Trophoblast cell (in vitro differentiated cells and primary cell): ENCODE measurements at regions not wholly inside any gene's neighbourhood (a gene's known extent, or its start where the extent isn't known, plus 50 kb on each side); places are given as distances from the start of the nearest gene placed in this dataset.

Experiments
- DNase-seq, 2 donors: peaks; one replicate each; pipeline ENCODE4 v3.0.0-alpha.2; 2016
- H2AFZ ChIP-seq: 2 replicates; pipeline ENCODE4 v1.6.1; 2013; ENCODE audit warnings: low read length, moderate library complexity, mild to moderate bottlenecking; ENCODE audit not compliant: insufficient read depth, poor library complexity
- H2AK5ac ChIP-seq: 2 replicates; pipeline ENCODE4 v1.6.1; 2013; ENCODE audit warnings: mild to moderate bottlenecking, low read length
- H2BK120ac ChIP-seq: 2 replicates; pipeline ENCODE4 v1.6.1; 2013; ENCODE audit warnings: low read length, mild to moderate bottlenecking, moderate library complexity; ENCODE audit not compliant: insufficient read depth, poor library complexity
- H2BK12ac ChIP-seq: 2 replicates; pipeline ENCODE4 v1.6.1; 2013; ENCODE audit warnings: mild to moderate bottlenecking, low read length, moderate library complexity
- H2BK5ac ChIP-seq: 2 replicates; pipeline ENCODE4 v1.6.1; 2013; ENCODE audit warnings: low read length, low read depth, moderate library complexity, mild to moderate bottlenecking; ENCODE audit not compliant: poor library complexity
- H3K14ac ChIP-seq: 2 replicates; pipeline ENCODE4 v1.6.1; 2013; ENCODE audit warnings: mild to moderate bottlenecking, low read length
- H3K18ac ChIP-seq: 2 replicates; pipeline ENCODE4 v1.6.1; 2013; ENCODE audit warnings: mild to moderate bottlenecking, low read length
- H3K23ac ChIP-seq: 2 replicates; pipeline ENCODE4 v1.6.1; 2013; ENCODE audit warnings: low read length
- H3K27ac ChIP-seq: 2 replicates; pipeline ENCODE4 v1.5.1; 2013; ENCODE audit warnings: low read depth, mild to moderate bottlenecking, inconsistent platforms, low read length, moderate library complexity
- H3K27me3 ChIP-seq: 2 replicates; pipeline ENCODE4 v1.6.1; 2013; ENCODE audit warnings: inconsistent platforms, mild to moderate bottlenecking, low read length, moderate library complexity; ENCODE audit not compliant: insufficient read depth
- H3K36me3 ChIP-seq, 2 experiments: 1 replicate in 1 of 2; 2 replicates in 1 of 2; pipeline ENCODE4 v1.6.1; 2013; ENCODE audit warnings: low read length in 2 of 2, mild to moderate bottlenecking in 2 of 2, moderate library complexity in 1 of 2; ENCODE audit not compliant: insufficient read depth in 2 of 2, control insufficient read depth in 1 of 2
- H3K4ac ChIP-seq: 2 replicates; pipeline ENCODE4 v1.6.1; 2013; ENCODE audit warnings: low read depth, mild to moderate bottlenecking, low read length, moderate library complexity
- H3K4me1 ChIP-seq, 2 experiments: 1 replicate in 1 of 2; 2 replicates in 1 of 2; pipeline ENCODE4 v1.6.1; 2013; ENCODE audit warnings: low read length in 2 of 2, mild to moderate bottlenecking in 2 of 2, moderate library complexity in 1 of 2; ENCODE audit not compliant: insufficient read depth in 2 of 2, control insufficient read depth in 1 of 2
- H3K4me2 ChIP-seq: 2 replicates; pipeline ENCODE4 v1.6.1; 2013; ENCODE audit warnings: inconsistent platforms, mild to moderate bottlenecking, low read length, moderate library complexity
- H3K4me3 ChIP-seq: 2 replicates; pipeline ENCODE4 v1.5.1; 2013; ENCODE audit warnings: mild to moderate bottlenecking, low read depth, low read length, inconsistent platforms
- H3K79me1 ChIP-seq: one replicate; pipeline ENCODE4 v1.6.1; 2013; ENCODE audit warnings: low read length
- H3K79me2 ChIP-seq: 2 replicates; pipeline ENCODE4 v1.6.1; 2013; ENCODE audit warnings: low read length, mild to moderate bottlenecking; ENCODE audit not compliant: control insufficient read depth, insufficient read depth, poor library complexity
- H3K9ac ChIP-seq: 2 replicates; pipeline ENCODE4 v1.6.1; 2013; ENCODE audit warnings: mild to moderate bottlenecking, low read length
- H3K9me3 ChIP-seq: 2 replicates; pipeline ENCODE4 v1.6.1; 2013; ENCODE audit warnings: low read depth, mild to moderate bottlenecking, control low read depth, inconsistent platforms, low read length; ENCODE audit not compliant: insufficient read depth
- H4K12ac ChIP-seq: 2 replicates; pipeline ENCODE4 v1.6.1; 2013; ENCODE audit warnings: low read depth, mild to moderate bottlenecking, low read length, moderate library complexity
- H4K8ac ChIP-seq: 2 replicates; pipeline ENCODE4 v1.6.1; 2013; ENCODE audit warnings: low read depth, mild to moderate bottlenecking, low read length, moderate library complexity
- H4K91ac ChIP-seq: one replicate; pipeline ENCODE4 v1.6.1; 2013; ENCODE audit warnings: low read depth, mild to moderate bottlenecking, low read length, moderate library complexity
- WGBS: extraction: QIAGEN DNeasy Blood & Tissue Kit; methylation state at CpG from one replicate; pipeline ENCODE4 v1.1.7; 2013; ENCODE audit warnings: missing lambda C conversion rate; ENCODE audit not compliant: insufficient read length, insufficient coverage; ENCODE audit errors: extremely low coverage; 5-methylcytosine and 5-hydroxymethylcytosine counted together

DNA sequence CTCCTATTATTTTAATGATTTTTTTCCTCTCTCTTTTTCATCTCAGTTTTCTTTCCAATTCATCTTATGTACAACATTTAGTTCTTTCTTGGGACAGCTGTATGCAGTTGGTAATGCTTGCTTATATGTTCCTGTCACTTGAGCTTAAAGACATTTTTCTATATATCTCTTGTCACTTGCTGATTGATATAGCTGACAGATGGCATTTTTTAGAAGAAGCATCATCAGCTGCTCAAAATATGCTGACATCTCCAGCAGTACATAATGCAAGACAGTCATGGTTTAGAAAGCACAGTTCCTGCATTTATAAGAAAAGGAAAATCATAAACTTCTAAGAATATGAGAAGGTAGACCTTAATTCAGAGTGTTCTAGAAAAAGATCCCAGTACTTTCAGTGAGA is 56.5 kb downstream of the DCAF8L1 start:
- no peak overlapping the region for H3K23ac ChIP-seq
- H3K18ac ChIP-seq = no peak overlapping the region
- no peak overlapping the region for H3K4me3 ChIP-seq
- H4K12ac ChIP-seq = no peak overlapping the region
- H3K4ac ChIP-seq = no peak overlapping the region
- no peaks in the 10 kb centered on the region for H3K36me3 ChIP-seq
- H3K4me2 ChIP-seq = no peak overlapping the region
- no peaks in the 10 kb centered on the region for H3K79me1 ChIP-seq
- H2AK5ac ChIP-seq = no peak overlapping the region
- no peak overlapping the region for H2BK120ac ChIP-seq
- no peak overlapping the region for H2BK12ac ChIP-seq
- no peaks in the 10 kb centered on the region for H3K27me3 ChIP-seq
- H4K8ac ChIP-seq = no peak overlapping the region
- no peak overlapping the region for H3K27ac ChIP-seq
- H3K14ac ChIP-seq = no peak overlapping the region
- H2BK5ac ChIP-seq = no peak overlapping the region
- no peaks in the 10 kb centered on the region for H3K4me1 ChIP-seq
- H4K91ac ChIP-seq = no peak overlapping the region
- DNase-seq = no peak
- H2AFZ ChIP-seq = no peak overlapping the region
- no peaks in the 10 kb centered on the region for H3K79me2 ChIP-seq
- H3K9me3 ChIP-seq = no peaks in the 10 kb centered on the region
- H3K9ac ChIP-seq = no peak overlapping the region

DNA sequence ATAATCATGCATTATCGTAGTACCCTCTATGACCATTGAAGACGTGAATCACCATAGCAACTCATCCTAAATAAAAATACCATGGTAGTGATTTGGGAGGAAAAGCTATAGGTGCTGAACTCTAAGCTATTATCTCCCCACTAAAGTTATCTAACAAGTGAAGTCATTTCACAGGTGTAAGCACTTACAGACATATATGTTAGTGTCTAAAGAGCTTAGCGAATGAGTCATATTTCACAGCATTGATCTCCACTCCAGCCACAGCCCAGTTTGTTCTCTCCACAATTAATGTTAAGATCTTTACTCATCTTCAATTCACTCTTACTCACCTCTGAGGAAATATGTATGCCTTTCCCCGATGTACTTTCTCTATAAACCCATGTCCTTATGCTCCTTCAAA is 57.0 kb downstream of the DCAF8L1 start:
- Histone ChIP-seq H2BK120ac (no peak overlapping the region), H2AFZ (no peak overlapping the region)

DNA sequence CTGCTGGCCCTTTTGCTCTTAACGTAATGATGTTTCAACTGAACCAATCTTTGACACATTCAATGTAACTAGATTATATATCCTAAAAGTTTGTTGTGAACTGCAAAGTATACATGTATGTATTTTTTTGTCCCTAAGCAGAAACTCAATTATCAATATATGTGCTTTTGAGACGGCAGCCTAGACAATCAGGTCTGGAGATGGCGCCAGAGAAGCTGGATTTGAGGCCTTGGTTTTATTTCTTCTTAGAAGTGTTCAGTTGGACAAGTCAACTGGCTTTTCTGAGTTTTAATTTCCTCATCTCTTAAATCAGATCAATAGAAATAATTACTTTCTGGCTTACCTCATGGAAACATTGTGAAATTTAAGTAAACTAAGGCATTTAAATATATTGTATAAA is 62.5 kb downstream of the DCAF8L1 start:
- Histone ChIP-seq H3K9me3 (no peaks in the 10 kb centered on the region), H3K79me1 (no peaks in the 10 kb centered on the region), H2AK5ac (no peak overlapping the region), H2AFZ (no peak overlapping the region), H2BK120ac (no peak overlapping the region), H3K4me2 (no peak overlapping the region), H3K4me3 (no peak overlapping the region), H3K4ac (no peak overlapping the region), H3K27ac (no peak overlapping the region), H4K8ac (no peak overlapping the region), H3K23ac (no peak overlapping the region), H4K91ac (no peak overlapping the region), H3K14ac (no peak overlapping the region), H4K12ac (no peak overlapping the region), H3K36me3 (no peaks in the 10 kb centered on the region), H3K9ac (no peak overlapping the region), H3K27me3 (no peaks in the 10 kb centered on the region), H2BK12ac (no peak overlapping the region), H3K4me1 (no peaks in the 10 kb centered on the region), H2BK5ac (no peak overlapping the region), H3K18ac (no peak overlapping the region), H3K79me2 (no peaks in the 10 kb centered on the region)
- no CpG with 5 or more reads among the region's 3 CpGs for WGBS
- DNase-seq = no peak

More for the DNA sequence above, 57.0 kb downstream of the DCAF8L1 start:
- H4K8ac ChIP-seq = no peak overlapping the region
- no peak overlapping the region for H3K9ac ChIP-seq
- no peak overlapping the region for H3K23ac ChIP-seq
- H3K4me2 ChIP-seq = no peak overlapping the region
- H3K4ac ChIP-seq = no peak overlapping the region
- no peak for DNase-seq
- H3K4me1 ChIP-seq = no peaks in the 10 kb centered on the region
- H3K36me3 ChIP-seq = no peaks in the 10 kb centered on the region
- H3K27ac ChIP-seq = no peak overlapping the region
- no peak overlapping the region for H3K18ac ChIP-seq
- no peak overlapping the region for H3K14ac ChIP-seq
- no CpG with 5 or more reads among the region's 4 CpGs for WGBS
- H3K27me3 ChIP-seq = no peaks in the 10 kb centered on the region
- H3K79me1 ChIP-seq = no peaks in the 10 kb centered on the region
- H4K91ac ChIP-seq = no peak overlapping the region
- no peak overlapping the region for H2AK5ac ChIP-seq
- no peak overlapping the region for H3K4me3 ChIP-seq
- H3K9me3 ChIP-seq = no peaks in the 10 kb centered on the region
- H3K79me2 ChIP-seq = no peaks in the 10 kb centered on the region
- no peak overlapping the region for H4K12ac ChIP-seq
- no peak overlapping the region for H2BK5ac ChIP-seq
- no peak overlapping the region for H2BK12ac ChIP-seq

DNA sequence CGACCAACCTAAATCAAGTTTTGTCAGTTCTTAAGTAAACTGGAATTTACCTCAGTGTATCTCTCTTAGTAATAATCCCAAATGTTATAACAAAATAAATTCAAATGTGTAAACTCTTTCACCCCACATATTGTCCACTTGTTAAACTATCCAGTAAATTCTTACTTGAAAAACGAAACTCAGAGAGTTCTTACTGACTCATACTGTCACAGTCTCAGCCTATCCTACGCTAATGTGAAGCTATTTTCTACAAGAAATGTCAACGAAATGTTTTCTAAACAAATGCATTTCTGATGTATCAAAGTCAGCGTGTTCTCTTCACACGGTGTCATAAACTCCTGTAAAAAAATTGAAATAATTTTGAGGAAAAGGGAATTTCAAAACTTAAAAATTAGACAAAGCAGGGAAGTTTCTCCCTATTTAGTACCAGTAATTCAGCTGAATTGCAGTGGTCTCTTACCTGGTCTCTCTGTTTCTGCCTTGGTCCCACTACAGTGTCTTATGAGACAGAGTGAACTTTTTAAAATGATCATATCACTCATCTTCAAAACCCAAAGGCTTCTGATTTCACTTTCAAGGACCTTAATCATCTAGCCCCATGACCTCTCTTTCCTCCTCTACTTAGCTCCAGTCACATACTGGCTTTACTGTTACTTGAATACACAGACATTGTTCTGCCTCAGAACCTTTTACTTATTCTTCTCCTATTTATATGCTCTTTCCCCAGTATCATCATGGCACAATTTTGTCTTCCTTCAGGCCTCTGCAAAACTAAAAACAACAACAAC is 63.3 kb downstream of the DCAF8L1 start:
- Histone ChIP-seq H3K79me2 (no peaks in the 10 kb centered on the region), H3K18ac (no peak overlapping the region), H3K14ac (no peak overlapping the region), H3K23ac (no peak overlapping the region), H3K79me1 (no peaks in the 10 kb centered on the region), H3K9me3 (no peaks in the 10 kb centered on the region), H2AK5ac (no peak overlapping the region), H3K4me2 (no peak overlapping the region), H4K8ac (no peak overlapping the region), H2AFZ (no peak overlapping the region), H4K12ac (no peak overlapping the region), H3K4ac (no peak overlapping the region), H2BK120ac (no peak overlapping the region), H3K36me3 (no peaks in the 10 kb centered on the region), H3K4me3 (no peak overlapping the region), H4K91ac (no peak overlapping the region), H2BK5ac (no peak overlapping the region), H3K27me3 (no peaks in the 10 kb centered on the region), H3K4me1 (no peaks in the 10 kb centered on the region), H2BK12ac (no peak overlapping the region), H3K27ac (no peak overlapping the region), H3K9ac (no peak overlapping the region)
- WGBS = no CpG with 5 or more reads among the region's 6 CpGs
- no peak for DNase-seq
